HG03196 (cell line): ENCODE measurements at regions not wholly inside any gene's neighbourhood (a gene's known extent, or its start where the extent isn't known, plus 50 kb on each side); places are given as distances from the start of the nearest gene placed in this dataset.
"Not testable (repeated sequence)": the region's sequence is repeated elsewhere in the genome, so short reads cannot be mapped to it uniquely, and the experiment has no call there.

ENCODE experiments used
- ATAC-seq: cut with Tn5 transposase; IDR thresholded peaks from one replicate; pipeline ENCODE4 v1.9.1; 2021; ENCODE audit not compliant: unreplicated experiment

GRCh38 chr1:194001726-194002350 lies 815.4 kb upstream of the B3GALT2 start:
- ATAC-seq = not testable (repeated sequence)

DNA sequence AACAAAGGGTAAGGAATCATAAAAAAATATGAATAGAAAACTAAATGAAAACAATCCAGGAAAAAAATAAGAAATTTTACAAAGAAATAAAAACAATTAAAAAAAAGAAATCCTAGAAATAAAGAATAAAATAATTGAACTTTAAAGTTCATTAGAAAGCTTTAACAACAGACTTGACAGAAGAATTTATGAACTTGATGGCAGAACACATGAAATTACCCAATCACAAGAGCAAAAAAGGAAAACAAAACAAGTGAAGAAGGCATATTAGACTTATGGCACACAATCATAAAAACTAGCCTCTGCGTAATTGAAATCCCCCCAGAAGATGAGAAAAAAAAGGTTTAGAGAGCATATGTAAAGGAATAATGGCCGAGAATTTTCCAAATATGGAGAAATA lies 802.5 kb upstream of the B3GALT2 start:
- ATAC-seq = no peak

GRCh38 chr1:193979219-193979618 lies 792.8 kb upstream of the B3GALT2 start:
- no peak for ATAC-seq

- no peak for ATAC-seq
These were observed 787.9 kb upstream of the B3GALT2 start for GRCh38 chr1:193974286-193974798.

- no peak for ATAC-seq
These were observed 787.0 kb upstream of the B3GALT2 start for GRCh38 chr1:193973428-193973827.

DNA sequence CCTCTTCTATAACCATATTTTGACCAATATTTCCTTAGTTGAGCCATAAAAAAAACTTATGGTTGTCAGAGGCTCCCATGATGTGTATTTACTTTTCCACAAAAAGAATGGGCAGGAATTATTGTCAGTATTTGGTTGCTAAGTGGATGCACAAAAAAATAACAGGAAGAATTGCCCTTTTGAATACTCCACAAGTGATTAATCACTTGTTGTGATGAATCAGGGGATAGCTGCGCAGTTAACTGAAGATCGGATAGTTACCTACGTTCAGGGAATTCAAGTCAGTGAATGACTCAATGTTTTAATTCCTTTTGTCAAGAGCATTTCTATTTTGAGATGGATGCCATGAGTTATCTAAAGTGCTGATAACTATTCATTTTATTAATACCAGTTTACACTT lies 785.2 kb upstream of the B3GALT2 start:
- no peak for ATAC-seq

- ATAC-seq = no peak
These were observed 774.1 kb upstream of the B3GALT2 start for GRCh38 chr1:193960499-193960898.

DNA sequence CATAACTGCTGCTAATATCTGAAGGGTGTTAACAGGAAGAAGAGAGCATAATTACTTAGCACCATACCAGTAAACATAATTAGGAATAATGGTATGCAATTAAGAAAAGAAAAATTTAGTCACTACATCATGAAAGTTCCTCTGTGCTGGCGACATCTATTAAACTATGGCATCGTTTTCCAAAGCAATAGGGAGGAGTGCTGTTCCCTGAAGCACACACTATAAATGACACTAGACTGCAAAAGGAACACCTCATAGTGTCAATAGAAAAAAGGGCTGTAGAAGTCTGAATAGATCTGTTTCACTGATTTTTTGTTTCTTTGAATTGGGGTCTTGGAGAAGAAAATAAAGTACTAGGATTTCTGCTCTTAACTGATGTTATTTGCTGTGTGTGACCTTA lies 773.6 kb upstream of the B3GALT2 start:
- ATAC-seq = no peak

- no peak for ATAC-seq
These were observed 771.2 kb upstream of the B3GALT2 start for GRCh38 chr1:193957556-193958095.

DNA sequence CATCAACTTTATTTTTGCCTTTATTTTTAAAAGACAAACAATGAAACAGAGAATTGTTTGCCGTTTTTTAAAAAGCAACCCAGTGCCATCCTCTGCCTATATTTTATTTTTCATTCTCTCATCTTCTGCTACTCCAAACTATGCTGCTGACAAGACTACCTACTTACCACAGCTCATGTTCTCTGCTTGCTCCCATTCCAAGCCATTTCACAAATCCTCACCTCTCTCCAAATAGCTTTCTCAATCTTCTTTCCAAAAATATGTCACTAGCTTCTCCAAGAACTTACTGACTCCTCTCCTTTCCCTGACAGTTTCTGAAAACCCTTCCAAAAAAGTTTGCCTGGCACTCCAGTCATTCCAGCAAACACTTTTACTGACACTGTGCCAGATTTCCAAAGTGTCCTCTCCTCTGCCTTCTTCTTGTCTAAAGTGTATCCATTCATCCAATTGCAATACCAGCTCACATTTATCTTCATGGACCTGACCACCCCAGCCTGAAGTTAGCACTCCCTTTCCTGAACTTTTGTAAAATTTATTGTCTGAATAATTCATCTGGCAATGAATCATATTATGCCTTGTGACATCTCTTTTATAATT lies 766.5 kb upstream of the B3GALT2 start:
- no peak for ATAC-seq

DNA sequence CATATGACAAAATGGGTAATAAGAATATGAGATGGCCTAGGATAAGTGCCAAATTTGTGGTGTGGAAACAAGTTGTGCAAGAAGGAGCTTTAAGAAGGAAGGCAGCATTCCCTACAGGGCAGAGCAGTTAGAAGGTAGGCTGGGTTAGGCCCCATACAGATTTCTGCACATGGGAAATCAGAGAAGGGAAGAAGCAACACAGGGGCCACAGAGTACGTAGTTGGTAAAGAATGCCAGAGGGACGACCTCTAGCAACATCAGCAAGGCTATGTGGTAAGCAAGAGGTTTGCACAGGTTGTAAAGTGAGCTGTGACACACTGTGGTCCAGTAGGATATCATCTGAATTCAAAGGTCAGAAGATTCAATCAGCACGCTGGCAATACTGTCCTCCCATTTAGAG lies 765.6 kb upstream of the B3GALT2 start:
- ATAC-seq = no peak

- ATAC-seq = no peak
These were observed 758.0 kb upstream of the B3GALT2 start for GRCh38 chr1:193944454-193944853.

GRCh38 chr1:193940176-193940575 lies 753.8 kb upstream of the B3GALT2 start:
- no peak for ATAC-seq

DNA sequence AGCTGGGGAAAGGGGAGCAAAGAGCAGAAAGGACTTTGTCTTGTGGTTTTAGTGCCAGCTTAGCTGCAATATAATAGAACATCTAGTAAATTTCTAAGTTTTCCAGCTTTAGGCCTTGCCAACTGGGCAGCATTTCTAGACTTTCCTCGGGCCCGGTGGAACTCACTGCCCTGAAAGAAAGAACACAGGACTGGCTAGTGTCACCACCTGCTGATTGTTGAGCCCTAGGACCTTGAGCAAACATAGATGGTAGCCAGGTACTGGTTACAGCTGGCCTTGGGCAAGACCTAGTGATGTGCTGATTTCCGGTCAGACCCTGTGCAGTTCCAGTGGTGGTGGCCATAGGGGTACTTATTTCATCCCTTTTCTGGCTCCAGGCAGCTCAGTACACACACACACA lies 753.2 kb upstream of the B3GALT2 start:
- ATAC-seq = no peak

- no peak for ATAC-seq
These were observed 750.9 kb upstream of the B3GALT2 start for GRCh38 chr1:193937308-193937707.

GRCh38 chr1:193932979-193933378 lies 746.6 kb upstream of the B3GALT2 start:
- ATAC-seq = no peak

DNA sequence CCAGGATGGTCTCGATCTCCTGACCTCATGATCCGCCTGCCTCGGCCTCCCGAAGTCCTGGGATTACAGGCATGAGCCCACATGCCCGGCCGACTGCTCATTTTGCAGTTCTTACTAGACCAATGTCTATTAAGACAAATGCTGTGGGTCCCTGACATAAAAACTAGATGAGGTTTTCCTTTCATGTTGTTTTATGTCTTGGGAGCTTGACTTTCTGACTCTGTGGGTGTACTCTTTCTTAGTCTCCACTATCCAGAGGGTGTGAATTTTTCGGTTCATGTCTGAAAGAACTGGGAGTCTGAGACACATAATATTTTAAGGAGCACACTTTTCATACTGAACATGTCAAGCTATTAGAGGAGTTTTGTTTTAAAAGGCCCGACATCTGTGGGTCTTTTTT lies 744.9 kb upstream of the B3GALT2 start:
- ATAC-seq = no peak

DNA sequence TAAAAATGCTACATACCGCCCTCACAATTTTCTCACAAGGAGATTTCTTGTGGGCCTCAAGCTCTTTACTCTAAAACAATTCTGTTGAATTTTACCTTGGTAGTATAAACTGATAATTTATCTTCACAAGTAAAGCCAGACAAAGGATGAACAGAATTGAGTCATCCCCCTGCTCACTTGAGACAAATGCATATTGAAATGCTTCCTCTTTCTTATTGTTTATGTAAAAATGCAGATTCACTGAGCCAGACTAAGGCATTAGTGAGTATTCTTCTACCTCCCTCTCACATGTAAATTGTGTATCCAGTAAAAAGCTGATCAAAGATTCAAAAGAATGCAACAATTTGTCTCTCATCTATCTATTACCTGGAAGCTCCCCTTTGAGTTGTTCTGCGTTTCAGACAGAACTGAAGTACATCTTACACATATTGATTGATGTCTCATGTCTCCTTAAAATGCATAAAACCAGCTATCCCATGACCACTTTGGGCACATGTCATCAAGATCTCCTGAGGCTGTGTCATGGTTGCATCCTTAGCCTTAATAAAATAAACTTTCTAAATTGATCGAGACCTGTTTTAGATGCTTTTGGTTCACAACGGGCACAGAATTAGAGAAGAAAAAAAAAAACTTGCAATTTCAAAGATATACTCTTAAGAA lies 743.1 kb upstream of the B3GALT2 start:
- ATAC-seq = no peak

- ATAC-seq = no peak
These were observed 741.1 kb upstream of the B3GALT2 start for GRCh38 chr1:193927550-193927949.

DNA sequence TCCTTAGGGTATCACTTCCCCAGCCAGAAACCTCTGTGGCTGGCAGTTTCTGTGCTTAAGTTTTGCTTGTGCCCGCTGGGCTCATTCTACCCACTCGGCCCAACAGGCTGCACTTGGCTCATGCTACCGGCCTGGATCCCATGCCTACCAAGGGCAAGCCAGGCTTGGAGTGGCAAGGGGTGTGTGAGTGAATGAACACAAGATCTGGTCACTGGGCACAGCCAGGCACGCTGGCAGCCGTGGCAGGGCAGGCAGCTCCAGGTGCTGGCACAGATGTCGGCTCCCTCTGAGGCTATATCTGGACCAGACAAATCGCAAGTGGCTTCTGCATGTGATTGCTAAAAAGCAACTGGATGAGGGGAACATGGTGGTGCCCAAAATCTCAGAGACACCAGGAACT lies 740.5 kb upstream of the B3GALT2 start:
- no peak for ATAC-seq

DNA sequence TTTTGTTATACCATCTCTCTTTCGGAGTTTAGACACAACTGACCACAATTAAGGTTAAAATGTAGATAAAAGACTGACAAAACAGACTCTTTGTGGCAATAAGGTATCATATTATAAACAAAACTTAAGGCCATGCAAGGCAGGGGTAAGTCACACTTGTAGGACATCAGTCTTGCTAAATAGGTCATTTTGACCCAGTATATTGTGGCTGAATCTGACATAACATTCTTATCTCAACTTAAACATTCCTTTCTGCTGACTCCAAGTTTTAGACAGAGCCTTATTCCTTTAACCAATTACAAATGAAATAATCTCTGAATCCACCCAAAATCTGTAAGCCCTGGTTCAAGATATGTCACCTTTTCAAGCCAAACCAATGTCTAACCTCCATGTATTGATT lies 733.4 kb upstream of the B3GALT2 start:
- no peak for ATAC-seq

GRCh38 chr1:193916452-193916851 lies 730.0 kb upstream of the B3GALT2 start:
- ATAC-seq = no peak
